ENCODE measurements at regions not wholly inside any gene's neighbourhood (a gene's known extent, or its start where the extent isn't known, plus 50 kb on each side); places are given as distances from the start of the nearest gene placed in this dataset.

- no peak overlapping the region for H3K4me3 Mint-ChIP-seq
- no peak overlapping the region for H3K27ac Mint-ChIP-seq
- DNase-seq = no peak
- H3K4me1 Mint-ChIP-seq = no peaks in the 10 kb centered on the region
- POLR2A ChIA-PET = no interaction called here
- CTCF ChIA-PET = no interaction called here
- H3K9me3 Mint-ChIP-seq = no peaks in the 10 kb centered on the region
- H3K27me3 Mint-ChIP-seq = no peaks in the 10 kb centered on the region
- H3K36me3 Mint-ChIP-seq (ENCODE audit: low read depth) = no peaks in the 10 kb centered on the region
Measured at GRCh38 chr5:2441495-2442180, 309.8 kb downstream of the IRX2 start.

- H3K36me3 Mint-ChIP-seq (ENCODE audit: low read depth) = no peaks in the 10 kb centered on the region
- H3K27me3 Mint-ChIP-seq = no peaks in the 10 kb centered on the region
- no peaks in the 10 kb centered on the region for H3K9me3 Mint-ChIP-seq
- H3K4me1 Mint-ChIP-seq = no peaks in the 10 kb centered on the region
- DNase-seq = no peak
- H3K4me3 Mint-ChIP-seq = no peak overlapping the region
- CTCF ChIA-PET = no interaction called here
- no peak overlapping the region for H3K27ac Mint-ChIP-seq
- POLR2A ChIA-PET = no interaction called here
Measured at GRCh38 chr5:2439608-2440007, 311.9 kb downstream of the IRX2 start.

- no peak overlapping the region for H3K27ac Mint-ChIP-seq
- no peaks in the 10 kb centered on the region for H3K27me3 Mint-ChIP-seq
- CTCF ChIA-PET = no interaction called here
- no peaks in the 10 kb centered on the region for H3K36me3 Mint-ChIP-seq (ENCODE audit: low read depth)
- H3K4me1 Mint-ChIP-seq = no peaks in the 10 kb centered on the region
- H3K4me3 Mint-ChIP-seq = no peak overlapping the region
- H3K9me3 Mint-ChIP-seq = peaks cover 5% of the 10 kb centered on the region
- POLR2A ChIA-PET = no interaction called here
- no peak for DNase-seq
Measured at GRCh38 chr5:2433086-2433485, 318.4 kb downstream of the IRX2 start.

- DNase-seq = no peak
- Mint-ChIP-seq H3K4me3 (no peak overlapping the region), H3K9me3 (peaks cover 5% of the 10 kb centered on the region), H3K27me3 (no peaks in the 10 kb centered on the region), H3K36me3 (ENCODE audit: low read depth) (no peaks in the 10 kb centered on the region), H3K4me1 (no peaks in the 10 kb centered on the region), H3K27ac (no peak overlapping the region)
- POLR2A ChIA-PET = no interaction called here
- CTCF ChIA-PET = no interaction called here
Measured at GRCh38 chr5:2432076-2432920, 319.2 kb downstream of the IRX2 start.

- no peaks in the 10 kb centered on the region for H3K4me1 Mint-ChIP-seq
- no peak for DNase-seq
- CTCF ChIA-PET = no interaction called here
Measured at GRCh38 chr5:2430606-2431005, 320.9 kb downstream of the IRX2 start.

GRCh38 chr5:2427983-2428382 is 323.5 kb downstream of the IRX2 start:
- ChIA-PET POLR2A (no interaction called here), CTCF (no interaction called here)
- no peaks in the 10 kb centered on the region for H3K27me3 Mint-ChIP-seq
- no peak overlapping the region for H3K4me3 Mint-ChIP-seq
- no peaks in the 10 kb centered on the region for H3K4me1 Mint-ChIP-seq
- no peaks in the 10 kb centered on the region for H3K36me3 Mint-ChIP-seq (ENCODE audit: low read depth)
- H3K9me3 Mint-ChIP-seq = peaks cover 5% of the 10 kb centered on the region
- no peak overlapping the region for H3K27ac Mint-ChIP-seq
- DNase-seq = no peak

More at GRCh38 chr5:2430606-2431005, 320.9 kb downstream of the IRX2 start:
- POLR2A ChIA-PET = no interaction called here
- H3K4me3 Mint-ChIP-seq = no peak overlapping the region
- H3K36me3 Mint-ChIP-seq (ENCODE audit: low read depth) = no peaks in the 10 kb centered on the region
- H3K9me3 Mint-ChIP-seq = peaks cover 5% of the 10 kb centered on the region
- no peaks in the 10 kb centered on the region for H3K27me3 Mint-ChIP-seq
- no peak overlapping the region for H3K27ac Mint-ChIP-seq

- POLR2A ChIA-PET = no interaction called here
- H3K4me1 Mint-ChIP-seq = no peaks in the 10 kb centered on the region
- CTCF ChIA-PET = no interaction called here
- no peak for DNase-seq
- no peaks in the 10 kb centered on the region for H3K36me3 Mint-ChIP-seq (ENCODE audit: low read depth)
- H3K27ac Mint-ChIP-seq = no peak overlapping the region
- peaks cover 3% of the 10 kb centered on the region for H3K9me3 Mint-ChIP-seq
- H3K4me3 Mint-ChIP-seq = no peak overlapping the region
- no peaks in the 10 kb centered on the region for H3K27me3 Mint-ChIP-seq
Measured at GRCh38 chr5:2423634-2424033, 327.8 kb downstream of the IRX2 start.

- Mint-ChIP-seq H3K27me3 (no peaks in the 10 kb centered on the region), H3K4me3 (no peak overlapping the region), H3K9me3 (peaks cover 3% of the 10 kb centered on the region), H3K27ac (no peak overlapping the region), H3K36me3 (ENCODE audit: low read depth) (no peaks in the 10 kb centered on the region), H3K4me1 (no peaks in the 10 kb centered on the region)
- DNase-seq = no peak
- CTCF ChIA-PET = no interaction called here
- POLR2A ChIA-PET = no interaction called here
Measured at GRCh38 chr5:2417301-2417700, 334.2 kb downstream of the IRX2 start.

- Mint-ChIP-seq H3K9me3 (peaks cover 3% of the 10 kb centered on the region), H3K27ac (no peak overlapping the region), H3K27me3 (no peaks in the 10 kb centered on the region), H3K4me3 (no peak overlapping the region), H3K4me1 (no peaks in the 10 kb centered on the region), H3K36me3 (ENCODE audit: low read depth) (no peaks in the 10 kb centered on the region)
- CTCF ChIA-PET = no interaction called here
- POLR2A ChIA-PET = no interaction called here
- no peak for DNase-seq
Measured at GRCh38 chr5:2415678-2416077, 335.8 kb downstream of the IRX2 start.

GRCh38 chr5:2410451-2410850 is 341.0 kb downstream of the IRX2 start:
- H3K9me3 Mint-ChIP-seq = no peaks in the 10 kb centered on the region
- no peak for DNase-seq
- no peaks in the 10 kb centered on the region for H3K4me1 Mint-ChIP-seq
- H3K4me3 Mint-ChIP-seq = no peak overlapping the region
- CTCF ChIA-PET = no interaction called here
- POLR2A ChIA-PET = no interaction called here
- H3K27ac Mint-ChIP-seq = no peak overlapping the region
- H3K27me3 Mint-ChIP-seq = no peaks in the 10 kb centered on the region
- no peaks in the 10 kb centered on the region for H3K36me3 Mint-ChIP-seq (ENCODE audit: low read depth)

GRCh38 chr5:2403296-2403695 is 348.2 kb downstream of the IRX2 start:
- H3K4me1 Mint-ChIP-seq = no peaks in the 10 kb centered on the region
- CTCF ChIA-PET = no interaction called here
- POLR2A ChIA-PET = no interaction called here
- no peaks in the 10 kb centered on the region for H3K9me3 Mint-ChIP-seq
- H3K27me3 Mint-ChIP-seq = no peaks in the 10 kb centered on the region
- H3K4me3 Mint-ChIP-seq = no peak overlapping the region
- no peaks in the 10 kb centered on the region for H3K36me3 Mint-ChIP-seq (ENCODE audit: low read depth)
- no peak overlapping the region for H3K27ac Mint-ChIP-seq
- no peak for DNase-seq

- Mint-ChIP-seq H3K9me3 (no peaks in the 10 kb centered on the region), H3K4me1 (no peaks in the 10 kb centered on the region), H3K27ac (no peak overlapping the region), H3K27me3 (no peaks in the 10 kb centered on the region), H3K4me3 (no peak overlapping the region), H3K36me3 (ENCODE audit: low read depth) (no peaks in the 10 kb centered on the region)
- ChIA-PET CTCF (no interaction called here), POLR2A (no interaction called here)
- DNase-seq = no peak
Measured at GRCh38 chr5:2399804-2400203, 351.7 kb downstream of the IRX2 start.

GRCh38 chr5:2399096-2399495 is 352.4 kb downstream of the IRX2 start:
- Mint-ChIP-seq H3K36me3 (ENCODE audit: low read depth) (no peaks in the 10 kb centered on the region), H3K27me3 (no peaks in the 10 kb centered on the region), H3K4me1 (no peaks in the 10 kb centered on the region), H3K27ac (no peak overlapping the region), H3K9me3 (no peaks in the 10 kb centered on the region), H3K4me3 (no peak overlapping the region)
- POLR2A ChIA-PET = no interaction called here
- CTCF ChIA-PET = no interaction called here
- no peak for DNase-seq

GRCh38 chr5:2393556-2393955 is 357.9 kb downstream of the IRX2 start:
- no peaks in the 10 kb centered on the region for H3K36me3 Mint-ChIP-seq (ENCODE audit: low read depth)
- H3K4me1 Mint-ChIP-seq = no peaks in the 10 kb centered on the region
- no peak for DNase-seq
- H3K27me3 Mint-ChIP-seq = no peaks in the 10 kb centered on the region
- H3K9me3 Mint-ChIP-seq = no peaks in the 10 kb centered on the region
- H3K27ac Mint-ChIP-seq = no peak overlapping the region
- ChIA-PET CTCF (no interaction called here), POLR2A (no interaction called here)
- no peak overlapping the region for H3K4me3 Mint-ChIP-seq
